Parathyroid adenoma (tissue), 2 donors: ENCODE measurements at regions not wholly inside any gene's neighbourhood (a gene's known extent, or its start where the extent isn't known, plus 50 kb on each side); places are given as distances from the start of the nearest gene placed in this dataset.

Experiments used
- H2AFZ ChIP-seq: fragments of 300-600 bp; sonication (generic); one replicate; pipeline ENCODE4 v1.7.0; 2017; ENCODE audit warnings: antibody characterized with exemption, mild to moderate bottlenecking
- H3K27ac ChIP-seq: fragments of 300-600 bp; sonication (generic); one replicate; pipeline ENCODE4 v1.7.0; 2017
- H3K27me3 ChIP-seq: fragments of 300-600 bp; sonication (generic); one replicate; pipeline ENCODE4 v1.7.0; 2017; ENCODE audit warnings: low read length; ENCODE audit not compliant: control insufficient read depth, insufficient read depth
- H3K36me3 ChIP-seq: fragments of 300-600 bp; sonication (generic); one replicate; pipeline ENCODE4 v1.7.0; 2017; ENCODE audit warnings: low read length; ENCODE audit not compliant: control insufficient read depth, insufficient read depth
- H3K4me1 ChIP-seq: fragments of 300-600 bp; sonication (generic); one replicate; pipeline ENCODE4 v1.7.0; 2017; ENCODE audit warnings: control low read depth
- H3K4me2 ChIP-seq: fragments of 300-600 bp; sonication (generic); one replicate; pipeline ENCODE4 v1.7.0; 2017; ENCODE audit warnings: low read length
- H3K4me3 ChIP-seq: fragments of 300-600 bp; sonication (generic); one replicate; pipeline ENCODE4 v1.7.0; 2017; ENCODE audit warnings: low read depth, low read length
- H3K79me2 ChIP-seq: fragments of 300-600 bp; sonication (generic); one replicate; pipeline ENCODE4 v1.7.0; 2017; ENCODE audit warnings: control low read depth
- H3K9ac ChIP-seq: fragments of 300-600 bp; sonication (generic); one replicate; pipeline ENCODE4 v1.7.0; 2017; ENCODE audit warnings: mild to moderate bottlenecking
- H3K9me3 ChIP-seq: fragments of 300-600 bp; sonication (generic); one replicate; pipeline ENCODE4 v1.7.0; 2017; ENCODE audit warnings: low read length; ENCODE audit not compliant: control insufficient read depth
- CTCF ChIP-seq: fragments of 300-600 bp; sonication (generic); IDR thresholded peaks from one replicate; pipeline ENCODE4 v1.7.0; 2017; ENCODE audit warnings: antibody characterized with exemption, mild to moderate bottlenecking
- donor health status: primary hyperparathyroidism.

GRCh38 chr12:19042221-19042620 is 87.3 kb upstream of the PLEKHA5 start:
- no peaks in the 10 kb centered on the region for H3K27me3 ChIP-seq
- H3K36me3 ChIP-seq = no peaks in the 10 kb centered on the region
- peaks cover 7% of the 10 kb centered on the region for H3K4me1 ChIP-seq
- TF ChIP-seq CTCF = no peak
- H3K4me2 ChIP-seq = no peak overlapping the region
- no peak overlapping the region for H2AFZ ChIP-seq
- H3K4me3 ChIP-seq = no peak overlapping the region
- H3K27ac ChIP-seq = no peak overlapping the region
- H3K9ac ChIP-seq = no peak overlapping the region
- no peaks in the 10 kb centered on the region for H3K79me2 ChIP-seq
- H3K9me3 ChIP-seq = no peaks in the 10 kb centered on the region

GRCh38 chr12:19044430-19044829 is 85.1 kb upstream of the PLEKHA5 start:
- Histone ChIP-seq H3K27ac (no peak overlapping the region), H3K4me1 (no peaks in the 10 kb centered on the region), H3K36me3 (no peaks in the 10 kb centered on the region), H3K9ac (no peak overlapping the region), H3K4me2 (no peak overlapping the region), H3K9me3 (no peaks in the 10 kb centered on the region), H2AFZ (peak overlapping the region; percentile 23), H3K79me2 (no peaks in the 10 kb centered on the region), H3K27me3 (no peaks in the 10 kb centered on the region), H3K4me3 (no peak overlapping the region)
- TF ChIP-seq CTCF = no peak

- Histone ChIP-seq H3K36me3 (no peaks in the 10 kb centered on the region), H3K4me1 (no peaks in the 10 kb centered on the region), H3K4me2 (no peak overlapping the region), H3K27ac (no peak overlapping the region), H3K9ac (no peak overlapping the region), H3K79me2 (no peaks in the 10 kb centered on the region), H3K4me3 (no peak overlapping the region), H2AFZ (no peak overlapping the region), H3K27me3 (no peaks in the 10 kb centered on the region), H3K9me3 (no peaks in the 10 kb centered on the region)
- no peak for TF ChIP-seq CTCF
Measured at GRCh38 chr12:19044891-19045290, 84.6 kb upstream of the PLEKHA5 start.

- no peak overlapping the region for H3K4me2 ChIP-seq
- no peak overlapping the region for H3K4me3 ChIP-seq
- no peak overlapping the region for H3K9ac ChIP-seq
- H3K4me1 ChIP-seq = no peaks in the 10 kb centered on the region
- H3K27ac ChIP-seq = no peak overlapping the region
- H3K79me2 ChIP-seq = no peaks in the 10 kb centered on the region
- no peak overlapping the region for H2AFZ ChIP-seq
- H3K36me3 ChIP-seq = no peaks in the 10 kb centered on the region
- no peaks in the 10 kb centered on the region for H3K27me3 ChIP-seq
- TF ChIP-seq CTCF = no peak
- no peaks in the 10 kb centered on the region for H3K9me3 ChIP-seq
Measured at GRCh38 chr12:19045426-19045825, 84.1 kb upstream of the PLEKHA5 start.

GRCh38 chr12:19048943-19049342 is 80.6 kb upstream of the PLEKHA5 start:
- Histone ChIP-seq H3K36me3 (no peaks in the 10 kb centered on the region), H3K9me3 (no peaks in the 10 kb centered on the region), H3K4me2 (no peak overlapping the region), H3K4me1 (no peaks in the 10 kb centered on the region), H3K27me3 (no peaks in the 10 kb centered on the region), H3K4me3 (no peak overlapping the region), H3K79me2 (no peaks in the 10 kb centered on the region), H2AFZ (no peak overlapping the region), H3K9ac (no peak overlapping the region), H3K27ac (no peak overlapping the region)
- no peak for TF ChIP-seq CTCF
